Neural cell (in vitro differentiated cells): ENCODE measurements at regions not wholly inside any gene's neighbourhood (a gene's known extent, or its start where the extent isn't known, plus 50 kb on each side); places are given as distances from the start of the nearest gene placed in this dataset.

Experiments
- H2AFZ ChIP-seq: fragments of 200-600, 300-800 bp; sonication (generic), shearing (Covaris generic); 2 replicates; pipeline ENCODE4 v1.6.0; 2014; ENCODE audit warnings: low read depth, mild to moderate bottlenecking, antibody characterized with exemption, low read length, moderate library complexity
- H3F3A ChIP-seq: fragments of 200-600 bp; shearing (Covaris generic); 2 replicates; pipeline ENCODE4 v1.6.1; 2016; ENCODE audit warnings: mild to moderate bottlenecking, moderate library complexity, mixed read lengths, antibody characterized with exemption, low read length; ENCODE audit not compliant: insufficient read depth, poor library complexity, severe bottlenecking
- H3K27ac ChIP-seq: fragments of 200-600, 300-800 bp; sonication (generic), shearing (Covaris generic); 2 replicates; pipeline ENCODE4 v1.5.1; 2014; ENCODE audit warnings: mild to moderate bottlenecking, low read length, moderate library complexity
- H3K27me3 ChIP-seq: fragments of 300-800, 200-600 bp; sonication (generic), shearing (Covaris generic); 2 replicates; pipeline ENCODE4 v1.6.0; 2014; ENCODE audit warnings: mild to moderate bottlenecking, low read depth, low read length, moderate library complexity; ENCODE audit not compliant: insufficient read depth
- H3K36me3 ChIP-seq: fragments of 300-800, 200-600 bp; sonication (generic), shearing (Covaris generic); 2 replicates; pipeline ENCODE4 v1.5.1; 2014; ENCODE audit warnings: mild to moderate bottlenecking, antibody characterized with exemption, low read length, moderate library complexity; ENCODE audit not compliant: insufficient read depth
- H3K4me2 ChIP-seq: fragments of 300-800, 200-600 bp; sonication (generic), shearing (Covaris generic); 2 replicates; pipeline ENCODE4 v1.6.0; 2014; ENCODE audit warnings: mild to moderate bottlenecking, low read length
- H3K4me3 ChIP-seq: fragments of 300-800, 200-600 bp; sonication (generic), shearing (Covaris generic); 2 replicates; pipeline ENCODE4 v1.5.1; 2014; ENCODE audit warnings: mild to moderate bottlenecking, low read length, moderate library complexity
- H3K79me2 ChIP-seq: fragments of 200-600 bp; shearing (Covaris generic); replicated peaks from 2 replicates; pipeline ENCODE4 v1.6.0; 2014; ENCODE audit warnings: mild to moderate bottlenecking, low read length, moderate library complexity; ENCODE audit not compliant: insufficient read depth
- H3K9ac ChIP-seq: fragments of 300-800, 200-600 bp; sonication (generic), shearing (Covaris generic); 2 replicates; pipeline ENCODE4 v1.6.1; 2016; ENCODE audit warnings: mild to moderate bottlenecking, low read length, mixed read lengths
- H3K9me2 ChIP-seq: fragments of 200-600 bp; shearing (Covaris generic); 2 replicates; pipeline ENCODE4 v1.6.1; 2016; ENCODE audit warnings: mild to moderate bottlenecking, low read length, mixed read lengths; ENCODE audit not compliant: insufficient read depth
- H3K9me3 ChIP-seq: fragments of 200-600, 300-800 bp; sonication (generic), shearing (Covaris generic); 2 replicates; pipeline ENCODE4 v1.6.1; 2016; ENCODE audit warnings: mild to moderate bottlenecking, mixed run types, low read length, moderate library complexity, mixed read lengths
- H4K20me1 ChIP-seq: fragments of 200-600 bp; shearing (Covaris generic); 2 replicates; pipeline ENCODE4 v1.6.1; 2016; ENCODE audit warnings: mild to moderate bottlenecking, mixed run types; ENCODE audit not compliant: insufficient read depth
- CTCF ChIP-seq: fragments of 450-650 bp; IDR thresholded peaks from 2 replicates; pipeline ENCODE4 v1.5.1; 2014; ENCODE audit warnings: antibody characterized with exemption, mild to moderate bottlenecking, moderate library complexity; ENCODE audit not compliant: poor library complexity, severe bottlenecking
- EP300 ChIP-seq: fragments of 450-650 bp; conservative IDR thresholded peaks from 2 replicates; pipeline ENCODE4 v1.6.1; 2014; ENCODE audit warnings: antibody characterized with exemption, mild to moderate bottlenecking, moderate library complexity; ENCODE audit not compliant: poor library complexity, severe bottlenecking
- EZH2 ChIP-seq: fragments of 200-600, 300-800 bp; shearing (Covaris generic), sonication (generic); IDR thresholded peaks from 2 replicates; pipeline ENCODE4 v1.6.1; 2014; ENCODE audit warnings: antibody characterized with exemption, low read length, borderline replicate concordance, mild to moderate bottlenecking; ENCODE audit not compliant: insufficient read depth, poor library complexity, severe bottlenecking
- MXI1 ChIP-seq: fragments of 450-650 bp; conservative IDR thresholded peaks from 2 replicates; pipeline ENCODE4 v1.6.1; 2014; ENCODE audit warnings: antibody characterized with exemption, mild to moderate bottlenecking; ENCODE audit not compliant: poor library complexity, severe bottlenecking
- POLR2AphosphoS5 ChIP-seq: IDR thresholded peaks from 2 replicates; pipeline ENCODE4 v1.6.1; 2012
- RAD21 ChIP-seq: fragments of 450-650 bp; conservative IDR thresholded peaks from 2 replicates; pipeline ENCODE4 v1.6.1; 2014; ENCODE audit warnings: antibody characterized with exemption, mild to moderate bottlenecking, moderate library complexity
- REST ChIP-seq: IDR thresholded peaks from 2 replicates; pipeline ENCODE4 v1.6.1; 2012; ENCODE audit warnings: borderline replicate concordance
- SMC3 ChIP-seq: fragments of 450-650 bp; conservative IDR thresholded peaks from 2 replicates; pipeline ENCODE4 v1.6.1; 2014; ENCODE audit warnings: antibody characterized with exemption, mild to moderate bottlenecking, moderate library complexity; ENCODE audit not compliant: poor library complexity
- TAF1 ChIP-seq: IDR thresholded peaks from 2 replicates; pipeline ENCODE4 v1.6.1; 2012; ENCODE audit warnings: low read depth

- TF ChIP-seq EP300: no peak
- no peak for TF ChIP-seq MXI1
- TF ChIP-seq TAF1: no peak
- no peak for TF ChIP-seq EZH2
- TF ChIP-seq CTCF: no peak
- TF ChIP-seq POLR2AphosphoS5: no peak
- TF ChIP-seq RAD21: no peak
- TF ChIP-seq REST: no peak
- TF ChIP-seq SMC3: no peak
- no peak overlapping the region for H2AFZ ChIP-seq
Observed at GRCh38 chr6:15904651-15905376, 224.1 kb upstream of the MYLIP start.

GRCh38 chr6:15901141-15902115 lies 227.5 kb upstream of the MYLIP start:
- TF ChIP-seq REST (no peak), RAD21 (no peak), SMC3 (no peak), EZH2 (no peak), CTCF (no peak), EP300 (no peak), POLR2AphosphoS5 (no peak), MXI1 (no peak), TAF1 (no peak)
- Histone ChIP-seq H3K27me3 (no peaks in the 10 kb centered on the region), H3K27ac (no peak overlapping the region), H3K79me2 (no peaks in the 10 kb centered on the region), H3K4me2 (no peak overlapping the region), H3K36me3 (no peaks in the 10 kb centered on the region), H3K9ac (no peak overlapping the region), H4K20me1 (no peaks in the 10 kb centered on the region), H3K4me3 (no peak overlapping the region), H3F3A (no peaks in the 10 kb centered on the region), H3K9me3 (no peaks in the 10 kb centered on the region), H3K9me2 (no peaks in the 10 kb centered on the region), H2AFZ (no peak overlapping the region)

More at GRCh38 chr6:15904651-15905376, 224.1 kb upstream of the MYLIP start:
- H3K27me3 ChIP-seq: no peaks in the 10 kb centered on the region
- H3F3A ChIP-seq: no peaks in the 10 kb centered on the region
- no peaks in the 10 kb centered on the region for H3K9me3 ChIP-seq
- H4K20me1 ChIP-seq: no peaks in the 10 kb centered on the region
- H3K9ac ChIP-seq: no peak overlapping the region
- no peaks in the 10 kb centered on the region for H3K79me2 ChIP-seq
- no peaks in the 10 kb centered on the region for H3K9me2 ChIP-seq
- H3K4me3 ChIP-seq: no peak overlapping the region
- H3K4me2 ChIP-seq: no peak overlapping the region
- no peak overlapping the region for H3K27ac ChIP-seq
- no peaks in the 10 kb centered on the region for H3K36me3 ChIP-seq
